ENCODE measurements at regions not wholly inside any gene's neighbourhood (a gene's known extent, or its start where the extent isn't known, plus 50 kb on each side); places are given as distances from the start of the nearest gene placed in this dataset.
"Not testable (repeated sequence)": the region's sequence is repeated elsewhere in the genome, so short reads cannot be mapped to it uniquely, and the experiment has no call there.

- no CpG with 5 or more reads among the region's 3 CpGs for WGBS (ENCODE audit: insufficient coverage, insufficient read length)
- no peaks in the 10 kb centered on the region for H3K4me1 ChIP-seq (ENCODE audit: control insufficient read depth, insufficient read depth, low read length)
- H3K27ac ChIP-seq (ENCODE audit: low read length) = no peak overlapping the region
- H3K4me3 ChIP-seq (ENCODE audit: low read length) = no peak overlapping the region
- no peaks in the 10 kb centered on the region for H3K9me3 ChIP-seq (ENCODE audit: control insufficient read depth, insufficient read depth, low read length)
- no peak for DNase-seq (ENCODE audit: low read depth, low spot score)
- H3K36me3 ChIP-seq (ENCODE audit: control insufficient read depth, insufficient read depth, low read length) = no peaks in the 10 kb centered on the region
- no peaks in the 10 kb centered on the region for H3K27me3 ChIP-seq (ENCODE audit: control insufficient read depth, insufficient read depth, low read length)
These were observed 347.7 kb downstream of the POM121L12 start for GRCh38 chr7:53383131-53383530.

- H3K4me3 ChIP-seq (ENCODE audit: low read length); H3K27ac ChIP-seq (ENCODE audit: low read length): not testable (repeated sequence)
- no CpG with 5 or more reads among the region's 19 CpGs for WGBS (ENCODE audit: insufficient coverage, insufficient read length)
These were observed 349.8 kb downstream of the POM121L12 start for GRCh38 chr7:53385239-53385638.

GRCh38 chr7:53387515-53387914 lies 352.1 kb downstream of the POM121L12 start:
- no peak for DNase-seq (ENCODE audit: low read depth, low spot score)
- Histone ChIP-seq H3K27me3 (ENCODE audit: control insufficient read depth, insufficient read depth, low read length) (no peaks in the 10 kb centered on the region), H3K4me3 (ENCODE audit: low read length) (no peak overlapping the region), H3K4me1 (ENCODE audit: control insufficient read depth, insufficient read depth, low read length) (no peaks in the 10 kb centered on the region), H3K27ac (ENCODE audit: low read length) (no peak overlapping the region), H3K36me3 (ENCODE audit: control insufficient read depth, insufficient read depth, low read length) (no peaks in the 10 kb centered on the region), H3K9me3 (ENCODE audit: control insufficient read depth, insufficient read depth, low read length) (no peaks in the 10 kb centered on the region)
- no CpG with 5 or more reads among the region's 12 CpGs for WGBS (ENCODE audit: insufficient coverage, insufficient read length)

More at GRCh38 chr7:53385239-53385638, 349.8 kb downstream of the POM121L12 start:
- H3K9me3 ChIP-seq (ENCODE audit: control insufficient read depth, insufficient read depth, low read length); H3K4me1 ChIP-seq (ENCODE audit: control insufficient read depth, insufficient read depth, low read length); H3K27me3 ChIP-seq (ENCODE audit: control insufficient read depth, insufficient read depth, low read length); H3K36me3 ChIP-seq (ENCODE audit: control insufficient read depth, insufficient read depth, low read length); DNase-seq (ENCODE audit: low read depth, low spot score): not testable (repeated sequence)

GRCh38 chr7:53397911-53398310 lies 362.5 kb downstream of the POM121L12 start:
- no peaks in the 10 kb centered on the region for H3K27me3 ChIP-seq (ENCODE audit: control insufficient read depth, insufficient read depth, low read length)
- no peak for DNase-seq (ENCODE audit: low read depth, low spot score)
- H3K36me3 ChIP-seq (ENCODE audit: control insufficient read depth, insufficient read depth, low read length) = no peaks in the 10 kb centered on the region
- no peak overlapping the region for H3K27ac ChIP-seq (ENCODE audit: low read length)
- H3K4me3 ChIP-seq (ENCODE audit: low read length) = no peak overlapping the region
- no peaks in the 10 kb centered on the region for H3K9me3 ChIP-seq (ENCODE audit: control insufficient read depth, insufficient read depth, low read length)
- no peaks in the 10 kb centered on the region for H3K4me1 ChIP-seq (ENCODE audit: control insufficient read depth, insufficient read depth, low read length)
- WGBS (ENCODE audit: insufficient coverage, insufficient read length) = no CpG with 5 or more reads among the region's 2 CpGs

- H3K36me3 ChIP-seq (ENCODE audit: control insufficient read depth, insufficient read depth, low read length) = no peaks in the 10 kb centered on the region
- WGBS (ENCODE audit: insufficient coverage, insufficient read length) = no CpG with 5 or more reads among the region's 2 CpGs
These were observed 363.1 kb downstream of the POM121L12 start for GRCh38 chr7:53398566-53398965.

GRCh38 chr7:53413021-53413420 lies 377.6 kb downstream of the POM121L12 start:
- Histone ChIP-seq H3K27me3 (ENCODE audit: control insufficient read depth, insufficient read depth, low read length) (no peaks in the 10 kb centered on the region), H3K9me3 (ENCODE audit: control insufficient read depth, insufficient read depth, low read length) (no peaks in the 10 kb centered on the region), H3K4me1 (ENCODE audit: control insufficient read depth, insufficient read depth, low read length) (no peaks in the 10 kb centered on the region), H3K4me3 (ENCODE audit: low read length) (no peak overlapping the region), H3K27ac (ENCODE audit: low read length) (no peak overlapping the region), H3K36me3 (ENCODE audit: control insufficient read depth, insufficient read depth, low read length) (no peaks in the 10 kb centered on the region)
- no peak for DNase-seq (ENCODE audit: low read depth, low spot score)
- no CpG with 5 or more reads among the region's 2 CpGs for WGBS (ENCODE audit: insufficient coverage, insufficient read length)

More at GRCh38 chr7:53398566-53398965, 363.1 kb downstream of the POM121L12 start:
- no peak for DNase-seq (ENCODE audit: low read depth, low spot score)
- H3K9me3 ChIP-seq (ENCODE audit: control insufficient read depth, insufficient read depth, low read length) = no peaks in the 10 kb centered on the region
- no peak overlapping the region for H3K4me3 ChIP-seq (ENCODE audit: low read length)
- H3K4me1 ChIP-seq (ENCODE audit: control insufficient read depth, insufficient read depth, low read length) = no peaks in the 10 kb centered on the region
- no peaks in the 10 kb centered on the region for H3K27me3 ChIP-seq (ENCODE audit: control insufficient read depth, insufficient read depth, low read length)
- no peak overlapping the region for H3K27ac ChIP-seq (ENCODE audit: low read length)

- Histone ChIP-seq H3K4me1 (ENCODE audit: control insufficient read depth, insufficient read depth, low read length) (no peaks in the 10 kb centered on the region), H3K27me3 (ENCODE audit: control insufficient read depth, insufficient read depth, low read length) (no peaks in the 10 kb centered on the region), H3K27ac (ENCODE audit: low read length) (no peak overlapping the region), H3K9me3 (ENCODE audit: control insufficient read depth, insufficient read depth, low read length) (no peaks in the 10 kb centered on the region), H3K4me3 (ENCODE audit: low read length) (no peak overlapping the region), H3K36me3 (ENCODE audit: control insufficient read depth, insufficient read depth, low read length) (no peaks in the 10 kb centered on the region)
- DNase-seq (ENCODE audit: low read depth, low spot score) = no peak
- no CpG with 5 or more reads among the region's 2 CpGs for WGBS (ENCODE audit: insufficient coverage, insufficient read length)
These were observed 380.4 kb downstream of the POM121L12 start for GRCh38 chr7:53415816-53416215.

- H3K4me3 ChIP-seq (ENCODE audit: low read length) = no peak overlapping the region
- H3K9me3 ChIP-seq (ENCODE audit: control insufficient read depth, insufficient read depth, low read length) = no peaks in the 10 kb centered on the region
- H3K27me3 ChIP-seq (ENCODE audit: control insufficient read depth, insufficient read depth, low read length) = no peaks in the 10 kb centered on the region
- WGBS (ENCODE audit: insufficient coverage, insufficient read length) = no CpG with 5 or more reads among the region's 1 CpG
- H3K36me3 ChIP-seq (ENCODE audit: control insufficient read depth, insufficient read depth, low read length) = no peaks in the 10 kb centered on the region
- DNase-seq (ENCODE audit: low read depth, low spot score) = no peak
- no peaks in the 10 kb centered on the region for H3K4me1 ChIP-seq (ENCODE audit: control insufficient read depth, insufficient read depth, low read length)
- H3K27ac ChIP-seq (ENCODE audit: low read length) = no peak overlapping the region
These were observed 383.5 kb downstream of the POM121L12 start for GRCh38 chr7:53418834-53419482.

GRCh38 chr7:53420550-53420949 lies 385.1 kb downstream of the POM121L12 start:
- no peak for DNase-seq (ENCODE audit: low read depth, low spot score)
- Histone ChIP-seq H3K4me3 (ENCODE audit: low read length) (no peak overlapping the region), H3K4me1 (ENCODE audit: control insufficient read depth, insufficient read depth, low read length) (no peaks in the 10 kb centered on the region), H3K27ac (ENCODE audit: low read length) (no peak overlapping the region), H3K27me3 (ENCODE audit: control insufficient read depth, insufficient read depth, low read length) (no peaks in the 10 kb centered on the region), H3K9me3 (ENCODE audit: control insufficient read depth, insufficient read depth, low read length) (no peaks in the 10 kb centered on the region), H3K36me3 (ENCODE audit: control insufficient read depth, insufficient read depth, low read length) (no peaks in the 10 kb centered on the region)
- no CpG with 5 or more reads among the region's 1 CpG for WGBS (ENCODE audit: insufficient coverage, insufficient read length)

GRCh38 chr7:53422291-53422690 lies 386.9 kb downstream of the POM121L12 start:
- H3K27me3 ChIP-seq (ENCODE audit: control insufficient read depth, insufficient read depth, low read length) = no peaks in the 10 kb centered on the region
- no peak overlapping the region for H3K27ac ChIP-seq (ENCODE audit: low read length)
- DNase-seq (ENCODE audit: low read depth, low spot score) = no peak
- H3K36me3 ChIP-seq (ENCODE audit: control insufficient read depth, insufficient read depth, low read length) = no peaks in the 10 kb centered on the region
- no peaks in the 10 kb centered on the region for H3K9me3 ChIP-seq (ENCODE audit: control insufficient read depth, insufficient read depth, low read length)
- WGBS (ENCODE audit: insufficient coverage, insufficient read length) = no CpG with 5 or more reads among the region's 5 CpGs
- no peak overlapping the region for H3K4me3 ChIP-seq (ENCODE audit: low read length)
- no peaks in the 10 kb centered on the region for H3K4me1 ChIP-seq (ENCODE audit: control insufficient read depth, insufficient read depth, low read length)

- WGBS (ENCODE audit: insufficient coverage, insufficient read length) = no CpG with 5 or more reads among the region's 6 CpGs
These were observed 390.8 kb downstream of the POM121L12 start for GRCh38 chr7:53426145-53426750.

More at GRCh38 chr7:53426145-53426750, 390.8 kb downstream of the POM121L12 start:
- no peaks in the 10 kb centered on the region for H3K9me3 ChIP-seq (ENCODE audit: control insufficient read depth, insufficient read depth, low read length)
- no peak overlapping the region for H3K4me3 ChIP-seq (ENCODE audit: low read length)
- H3K4me1 ChIP-seq (ENCODE audit: control insufficient read depth, insufficient read depth, low read length) = no peaks in the 10 kb centered on the region
- no peaks in the 10 kb centered on the region for H3K27me3 ChIP-seq (ENCODE audit: control insufficient read depth, insufficient read depth, low read length)
- no peak overlapping the region for H3K27ac ChIP-seq (ENCODE audit: low read length)
- H3K36me3 ChIP-seq (ENCODE audit: control insufficient read depth, insufficient read depth, low read length) = no peaks in the 10 kb centered on the region
- no peak for DNase-seq (ENCODE audit: low read depth, low spot score)
